ENCODE measurements at regions not wholly inside any gene's neighbourhood (a gene's known extent, or its start where the extent isn't known, plus 50 kb on each side); places are given as distances from the start of the nearest gene placed in this dataset.
A peak's percentile ranks its signal among the peaks of the same experiment; 100 is the strongest.

DNA sequence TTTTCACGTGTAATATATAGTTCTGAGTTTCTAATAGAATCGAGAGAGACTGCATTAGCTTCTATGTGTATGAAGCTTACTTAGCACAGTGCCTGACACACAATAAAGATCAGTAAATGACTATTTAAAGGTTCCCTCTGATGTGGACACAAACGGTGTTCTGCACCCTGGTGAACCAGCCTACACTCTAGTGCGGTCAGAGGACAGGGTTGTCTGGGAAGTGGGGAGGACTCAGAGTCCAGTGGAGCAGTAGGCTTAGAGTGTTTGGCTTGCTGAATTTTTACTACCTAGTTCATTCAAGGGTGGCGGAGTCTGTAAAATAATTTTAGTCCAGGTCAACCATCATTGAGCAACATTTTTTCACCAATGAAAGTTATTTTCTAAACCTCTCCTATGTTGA, 77.8 kb downstream of the DIPK2A start:
- Histone ChIP-seq H3K79me2 (ENCODE audit: control insufficient read depth, insufficient read depth, low read length) (no peaks in the 10 kb centered on the region), H4K20me1 (ENCODE audit: control insufficient read depth, extremely low read depth, insufficient read depth, low read length) (no peaks in the 10 kb centered on the region)
- TF ChIP-seq EZH2 (IDR thresholded peaks at IDR 0.05; ENCODE audit: low read length, missing control alignments), result no peak
- TF ChIP-seq, protein P1, sequence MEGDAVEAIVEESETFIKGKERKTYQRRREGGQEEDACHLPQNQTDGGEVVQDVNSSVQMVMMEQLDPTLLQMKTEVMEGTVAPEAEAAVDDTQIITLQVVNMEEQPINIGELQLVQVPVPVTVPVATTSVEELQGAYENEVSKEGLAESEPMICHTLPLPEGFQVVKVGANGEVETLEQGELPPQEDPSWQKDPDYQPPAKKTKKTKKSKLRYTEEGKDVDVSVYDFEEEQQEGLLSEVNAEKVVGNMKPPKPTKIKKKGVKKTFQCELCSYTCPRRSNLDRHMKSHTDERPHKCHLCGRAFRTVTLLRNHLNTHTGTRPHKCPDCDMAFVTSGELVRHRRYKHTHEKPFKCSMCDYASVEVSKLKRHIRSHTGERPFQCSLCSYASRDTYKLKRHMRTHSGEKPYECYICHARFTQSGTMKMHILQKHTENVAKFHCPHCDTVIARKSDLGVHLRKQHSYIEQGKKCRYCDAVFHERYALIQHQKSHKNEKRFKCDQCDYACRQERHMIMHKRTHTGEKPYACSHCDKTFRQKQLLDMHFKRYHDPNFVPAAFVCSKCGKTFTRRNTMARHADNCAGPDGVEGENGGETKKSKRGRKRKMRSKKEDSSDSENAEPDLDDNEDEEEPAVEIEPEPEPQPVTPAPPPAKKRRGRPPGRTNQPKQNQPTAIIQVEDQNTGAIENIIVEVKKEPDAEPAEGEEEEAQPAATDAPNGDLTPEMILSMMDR (conservative IDR thresholded peaks at IDR 0.05 in 1 of 2, IDR thresholded peaks at IDR 0.05 in 1 of 2; ENCODE audit: low read depth in 1 of 2, low read length in 2 of 2), result no peak

DNA sequence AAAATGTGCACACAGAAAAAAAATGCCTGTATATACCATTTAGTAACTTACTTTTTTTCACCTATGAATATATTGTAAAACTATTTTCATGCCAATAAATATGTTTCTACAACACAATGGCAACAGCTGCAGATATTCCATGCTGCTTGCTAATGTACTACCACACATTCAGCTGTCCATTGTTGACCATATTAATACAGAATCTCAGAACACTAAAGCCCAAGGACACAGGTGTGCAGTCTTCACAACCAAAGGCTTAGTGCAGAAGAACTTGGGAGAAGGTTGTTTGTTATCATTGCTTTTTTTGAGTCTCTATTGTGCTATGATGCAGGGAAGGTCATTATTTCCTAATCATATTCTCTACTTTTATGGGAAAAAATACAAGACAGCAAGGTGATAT, 79.6 kb downstream of the DIPK2A start:
- H3K27me3 ChIP-seq (ENCODE audit: control insufficient read depth, insufficient read depth, low read length), result no peaks in the 10 kb centered on the region
- H3K27ac ChIP-seq (ENCODE audit: insufficient read depth, low read length), result no peak overlapping the region
- H3K4me1 ChIP-seq (ENCODE audit: control insufficient read depth, extremely low read depth, insufficient read depth, low read length), result peaks cover 4% of the 10 kb centered on the region
- H3K4me3 ChIP-seq (replicated peaks in 1 of 4; ENCODE audit: control extremely low read depth in 1 of 4, insufficient read depth in 1 of 4, low read depth in 3 of 4, low read length in 4 of 4), result no peak overlapping the region
- no peaks in the 10 kb centered on the region for H3K9me3 ChIP-seq (ENCODE audit: control insufficient read depth, insufficient read depth, low read depth, low read length)
- H3K36me3 ChIP-seq (ENCODE audit: control insufficient read depth, insufficient read depth, low read length), result no peaks in the 10 kb centered on the region
- H3K9ac ChIP-seq (ENCODE audit: insufficient read depth, low read length), result no peak overlapping the region
- no peak for DNase-seq (ENCODE audit: low read depth in 2 of 2)
- no peak overlapping the region for H2AFZ ChIP-seq (ENCODE audit: low read length)
- no peak for TF ChIP-seq EZH2 (IDR thresholded peaks at IDR 0.05; ENCODE audit: low read length, missing control alignments)
- TF ChIP-seq, protein P1 (conservative IDR thresholded peaks at IDR 0.05 in 1 of 2, IDR thresholded peaks at IDR 0.05 in 1 of 2; ENCODE audit: low read depth in 1 of 2, low read length in 2 of 2), result no peak
- H4K20me1 ChIP-seq (ENCODE audit: control insufficient read depth, extremely low read depth, insufficient read depth, low read length), result no peaks in the 10 kb centered on the region
- no peaks in the 10 kb centered on the region for H3K79me2 ChIP-seq (ENCODE audit: control insufficient read depth, insufficient read depth, low read length)
- H3K4me2 ChIP-seq (ENCODE audit: extremely low read depth, insufficient read depth, low read length), result no peak overlapping the region

More for the DNA sequence above, 77.8 kb downstream of the DIPK2A start:
- Histone ChIP-seq H3K36me3 (ENCODE audit: control insufficient read depth, insufficient read depth, low read length) (no peaks in the 10 kb centered on the region), H3K4me1 (ENCODE audit: control insufficient read depth, extremely low read depth, insufficient read depth, low read length) (no peaks in the 10 kb centered on the region), H3K4me3 (replicated peaks in 1 of 4; ENCODE audit: control extremely low read depth in 1 of 4, insufficient read depth in 1 of 4, low read depth in 3 of 4, low read length in 4 of 4) (no peak overlapping the region), H2AFZ (ENCODE audit: low read length) (no peak overlapping the region), H3K27me3 (ENCODE audit: control insufficient read depth, insufficient read depth, low read length) (no peaks in the 10 kb centered on the region), H3K9ac (ENCODE audit: insufficient read depth, low read length) (no peak overlapping the region), H3K9me3 (ENCODE audit: control insufficient read depth, insufficient read depth, low read depth, low read length) (no peaks in the 10 kb centered on the region), H3K4me2 (ENCODE audit: extremely low read depth, insufficient read depth, low read length) (no peak overlapping the region), H3K27ac (ENCODE audit: insufficient read depth, low read length) (no peak overlapping the region)
- no peak for DNase-seq (ENCODE audit: low read depth in 2 of 2)

DNA sequence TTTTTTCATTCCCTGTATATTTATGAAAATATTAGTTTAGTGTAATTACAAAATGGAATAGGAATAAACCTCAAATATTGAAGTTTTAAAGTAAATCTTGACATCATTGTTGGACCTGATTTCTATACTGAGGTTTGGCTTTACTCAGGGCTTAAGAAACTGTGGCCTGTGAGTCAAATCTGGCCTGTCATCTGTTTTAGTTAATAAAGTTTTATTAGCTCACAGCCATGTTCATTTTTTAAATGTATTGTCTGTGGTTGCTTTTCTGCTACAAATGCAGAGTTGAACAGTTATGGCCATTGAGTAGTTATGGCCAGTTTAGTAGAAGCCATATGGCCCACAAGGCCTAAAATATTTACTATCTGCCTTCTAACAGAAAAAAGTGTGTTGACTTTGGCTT, 80.7 kb downstream of the DIPK2A start:
- H3K27ac ChIP-seq (ENCODE audit: insufficient read depth, low read length), result no peak overlapping the region

More for the DNA sequence above, 80.7 kb downstream of the DIPK2A start:
- no peaks in the 10 kb centered on the region for H3K79me2 ChIP-seq (ENCODE audit: control insufficient read depth, insufficient read depth, low read length)
- TF ChIP-seq, protein P1 (conservative IDR thresholded peaks at IDR 0.05 in 1 of 2, IDR thresholded peaks at IDR 0.05 in 1 of 2; ENCODE audit: low read depth in 1 of 2, low read length in 2 of 2), result no peak
- TF ChIP-seq EZH2 (IDR thresholded peaks at IDR 0.05; ENCODE audit: low read length, missing control alignments), result no peak
- H3K9me3 ChIP-seq (ENCODE audit: control insufficient read depth, insufficient read depth, low read depth, low read length), result no peaks in the 10 kb centered on the region
- H3K4me3 ChIP-seq (replicated peaks in 1 of 4; ENCODE audit: control extremely low read depth in 1 of 4, insufficient read depth in 1 of 4, low read depth in 3 of 4, low read length in 4 of 4), result no peak overlapping the region
- peaks cover 4% of the 10 kb centered on the region for H3K4me1 ChIP-seq (ENCODE audit: control insufficient read depth, extremely low read depth, insufficient read depth, low read length)
- no peaks in the 10 kb centered on the region for H4K20me1 ChIP-seq (ENCODE audit: control insufficient read depth, extremely low read depth, insufficient read depth, low read length)
- no peak overlapping the region for H3K4me2 ChIP-seq (ENCODE audit: extremely low read depth, insufficient read depth, low read length)
- DNase-seq (ENCODE audit: low read depth in 2 of 2), result peak in 1 of 2 donors; percentile 82
- no peaks in the 10 kb centered on the region for H3K27me3 ChIP-seq (ENCODE audit: control insufficient read depth, insufficient read depth, low read length)
- no peak overlapping the region for H2AFZ ChIP-seq (ENCODE audit: low read length)
- no peak overlapping the region for H3K9ac ChIP-seq (ENCODE audit: insufficient read depth, low read length)
- H3K36me3 ChIP-seq (ENCODE audit: control insufficient read depth, insufficient read depth, low read length), result no peaks in the 10 kb centered on the region
